Hepatocyte (in vitro differentiated cells): ENCODE measurements at regions not wholly inside any gene's neighbourhood (a gene's known extent, or its start where the extent isn't known, plus 50 kb on each side); places are given as distances from the start of the nearest gene placed in this dataset.

Source experiments
- DNase-seq: peaks from one replicate; pipeline ENCODE4 v3.0.0-alpha.2; 2016; ENCODE audit warnings: low spot score
- H2AFZ ChIP-seq: fragments of 200-600 bp; sonication (generic); 2 replicates; pipeline ENCODE4 v1.6.0; 2016; ENCODE audit warnings: antibody characterized with exemption, mild to moderate bottlenecking
- H3K27ac ChIP-seq: fragments of 200-600 bp; sonication (generic); 2 replicates; pipeline ENCODE4 v1.5.1; 2016; ENCODE audit warnings: mild to moderate bottlenecking
- H3K27me3 ChIP-seq: fragments of 200-600 bp; sonication (generic); 2 replicates; pipeline ENCODE4 v1.6.1; 2016
- H3K36me3 ChIP-seq: fragments of 200-600 bp; sonication (generic); replicated peaks from 2 replicates; pipeline ENCODE4 v1.5.1; 2016; ENCODE audit warnings: low read depth; ENCODE audit not compliant: insufficient read depth
- H3K4me1 ChIP-seq: fragments of 200-600 bp; sonication (generic); 2 replicates; pipeline ENCODE4 v1.5.1; 2016; ENCODE audit warnings: mild to moderate bottlenecking, moderate library complexity; ENCODE audit not compliant: insufficient read depth
- H3K4me2 ChIP-seq: fragments of 200-600 bp; sonication (generic); 2 replicates; pipeline ENCODE4 v1.6.0; 2016
- H3K4me3 ChIP-seq: fragments of 200-600 bp; sonication (generic); 2 replicates; pipeline ENCODE4 v1.5.1; 2016; ENCODE audit warnings: mild to moderate bottlenecking
- H3K79me2 ChIP-seq: fragments of 200-600 bp; sonication (generic); 2 replicates; pipeline ENCODE4 v1.6.0; 2017; ENCODE audit warnings: mild to moderate bottlenecking
- H3K9me2 ChIP-seq: fragments of 200-600 bp; sonication (generic); replicated peaks from 2 replicates; pipeline ENCODE4 v1.6.0; 2017; ENCODE audit warnings: mild to moderate bottlenecking; ENCODE audit not compliant: insufficient read depth
- H3K9me3 ChIP-seq: fragments of 200-600 bp; sonication (generic); 2 replicates; pipeline ENCODE4 v1.5.1; 2016; ENCODE audit warnings: low read depth, mild to moderate bottlenecking
- H4K20me1 ChIP-seq: fragments of 200-600 bp; sonication (generic); 2 replicates; pipeline ENCODE4 v1.6.0; 2016; ENCODE audit warnings: mild to moderate bottlenecking; ENCODE audit not compliant: insufficient read depth, poor library complexity, severe bottlenecking
- CTCF ChIP-seq: fragments of 200-600 bp; sonication (generic); IDR thresholded peaks from 2 replicates; pipeline ENCODE4 v1.5.1; 2016; ENCODE audit warnings: antibody characterized with exemption, mild to moderate bottlenecking; ENCODE audit not compliant: poor library complexity
- EZH2 ChIP-seq: fragments of 200-600 bp; sonication (generic); IDR thresholded peaks from 2 replicates; pipeline ENCODE4 v1.6.1; 2016; ENCODE audit warnings: antibody characterized with exemption, mild to moderate bottlenecking, borderline replicate concordance
- EZH2phosphoT487 ChIP-seq: fragments of 200-600 bp; sonication (generic); IDR thresholded peaks from one replicate; pipeline ENCODE4 v1.6.1; 2018; ENCODE audit warnings: antibody characterized with exemption, mild to moderate bottlenecking, low read depth, moderate library complexity; ENCODE audit not compliant: unreplicated experiment, severe bottlenecking
- WGBS: methylation state at CpG from one replicate; pipeline ENCODE4 v1.1.6; 2016; ENCODE audit warnings: low lambda C conversion rate; ENCODE audit errors: missing lambda C conversion rate; 5-methylcytosine and 5-hydroxymethylcytosine counted together

- Histone ChIP-seq H3K27me3 (no peaks in the 10 kb centered on the region), H3K79me2 (no peaks in the 10 kb centered on the region), H3K4me3 (no peak overlapping the region), H2AFZ (no peak overlapping the region), H3K4me2 (no peak overlapping the region), H3K9me2 (no peaks in the 10 kb centered on the region), H3K9me3 (no peaks in the 10 kb centered on the region), H3K27ac (no peak overlapping the region), H3K4me1 (no peaks in the 10 kb centered on the region), H3K36me3 (no peaks in the 10 kb centered on the region), H4K20me1 (no peaks in the 10 kb centered on the region)
- 26% methylated on average over 1 of the region's 1 CpG for WGBS
- TF ChIP-seq EZH2phosphoT487 (no peak), EZH2 (no peak), CTCF (no peak)
- no peak for DNase-seq
Measured at GRCh38 chr15:35741395-35741794, 195.4 kb upstream of the DPH6 start.

- Histone ChIP-seq H3K36me3 (no peaks in the 10 kb centered on the region), H4K20me1 (no peaks in the 10 kb centered on the region), H3K27me3 (no peaks in the 10 kb centered on the region), H3K4me3 (no peak overlapping the region), H3K4me2 (no peak overlapping the region), H3K9me3 (no peaks in the 10 kb centered on the region), H3K9me2 (no peaks in the 10 kb centered on the region), H3K79me2 (no peaks in the 10 kb centered on the region), H3K27ac (no peak overlapping the region), H2AFZ (no peak overlapping the region), H3K4me1 (no peaks in the 10 kb centered on the region)
- TF ChIP-seq CTCF (no peak), EZH2phosphoT487 (no peak), EZH2 (no peak)
- DNase-seq = no peak
Measured at GRCh38 chr15:35741881-35742280, 195.9 kb upstream of the DPH6 start.

- Histone ChIP-seq H3K36me3 (no peaks in the 10 kb centered on the region), H4K20me1 (no peaks in the 10 kb centered on the region), H3K4me2 (no peak overlapping the region), H3K79me2 (no peaks in the 10 kb centered on the region), H3K4me3 (no peak overlapping the region), H3K4me1 (no peaks in the 10 kb centered on the region), H3K9me3 (no peaks in the 10 kb centered on the region), H3K27me3 (no peaks in the 10 kb centered on the region), H3K9me2 (no peaks in the 10 kb centered on the region), H2AFZ (no peak overlapping the region), H3K27ac (no peak overlapping the region)
- WGBS = 91% methylated on average over 1 of the region's 1 CpG
- no peak for DNase-seq
- no peak for TF ChIP-seq EZH2
- TF ChIP-seq EZH2phosphoT487 = no peak
- no peak for TF ChIP-seq CTCF
Measured at GRCh38 chr15:35743321-35743720, 197.4 kb upstream of the DPH6 start.

GRCh38 chr15:35746121-35746520, 200.2 kb upstream of the DPH6 start:
- H3K27ac ChIP-seq = no peak overlapping the region
- H4K20me1 ChIP-seq = no peaks in the 10 kb centered on the region
- H3K27me3 ChIP-seq = no peaks in the 10 kb centered on the region
- no peak for DNase-seq
- TF ChIP-seq CTCF = no peak
- no peak for TF ChIP-seq EZH2
- no peak overlapping the region for H3K4me2 ChIP-seq
- H3K79me2 ChIP-seq = no peaks in the 10 kb centered on the region
- no peaks in the 10 kb centered on the region for H3K36me3 ChIP-seq
- H2AFZ ChIP-seq = no peak overlapping the region
- no peaks in the 10 kb centered on the region for H3K4me1 ChIP-seq
- no peaks in the 10 kb centered on the region for H3K9me2 ChIP-seq
- no peaks in the 10 kb centered on the region for H3K9me3 ChIP-seq
- H3K4me3 ChIP-seq = no peak overlapping the region
